ENCODE measurements at regions not wholly inside any gene's neighbourhood (a gene's known extent, or its start where the extent isn't known, plus 50 kb on each side); places are given as distances from the start of the nearest gene placed in this dataset.
"Not testable (repeated sequence)": the region's sequence is repeated elsewhere in the genome, so short reads cannot be mapped to it uniquely, and the experiment has no call there.

DNA sequence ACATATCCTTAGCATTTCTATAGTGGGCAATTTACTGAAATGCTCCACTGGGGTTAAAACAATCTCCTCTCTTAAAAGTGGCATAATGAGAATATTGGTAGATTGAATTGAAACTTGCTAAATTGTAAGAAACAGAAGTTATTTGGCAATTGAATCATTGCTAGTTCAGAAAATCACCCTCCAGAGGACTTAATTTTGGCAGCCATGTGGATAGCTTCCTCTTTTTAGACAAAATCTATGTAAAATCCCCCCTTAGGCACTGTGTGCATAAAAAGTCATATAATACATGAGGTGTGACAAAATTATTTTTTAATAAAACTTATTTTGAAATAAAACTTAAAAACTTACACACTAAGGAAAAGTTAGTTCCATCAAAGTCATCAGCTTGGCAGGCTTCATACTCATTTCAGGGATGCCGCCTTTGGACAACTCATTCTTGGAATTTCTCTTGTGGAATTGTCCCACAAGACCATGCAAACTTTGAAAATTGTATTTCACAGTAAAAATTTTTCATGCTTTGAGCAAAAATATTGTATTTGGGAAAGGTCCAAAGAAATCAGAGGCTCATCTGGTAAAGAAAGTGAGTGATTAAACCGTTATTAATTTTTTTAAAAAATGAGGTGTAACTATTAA, 473.0 kb downstream of the BCKDHB start:
- Histone ChIP-seq H3K36me3 (ENCODE audit: control insufficient read depth, insufficient read depth, low read length) (no peaks in the 10 kb centered on the region; the same call in 1 of the 2 replicates), H3K4me1 (ENCODE audit: control insufficient read depth, insufficient read depth, low read length) (no peaks in the 10 kb centered on the region), H3K4me3 (ENCODE audit: low read depth in 2 of 2, low read length in 2 of 2) (no peak overlapping the region), H3K9me3 (ENCODE audit: control insufficient read depth, insufficient read depth, low read depth, low read length) (no peaks in the 10 kb centered on the region), H3K27ac (ENCODE audit: low read length) (no peak overlapping the region), H3K27me3 (ENCODE audit: control insufficient read depth, insufficient read depth, low read length) (no peaks in the 10 kb centered on the region)
- no TSS peak for BruUV-seq (replicated peaks)
- in situ Hi-C loops (cut with HindIII; ENCODE audit: low pct_unique_long_range_greater_than_20kb, low sequenced_read_pairs) = no loop called here
- TF ChIP-seq TCF7L2 (IDR thresholded peaks at IDR 0.05; ENCODE audit: low read depth, low read length) (no peak), POLR2AphosphoS5 (IDR thresholded peaks at IDR 0.05; ENCODE audit: low read depth, low read length) (no peak)
- TF ChIP-seq, protein P1, sequence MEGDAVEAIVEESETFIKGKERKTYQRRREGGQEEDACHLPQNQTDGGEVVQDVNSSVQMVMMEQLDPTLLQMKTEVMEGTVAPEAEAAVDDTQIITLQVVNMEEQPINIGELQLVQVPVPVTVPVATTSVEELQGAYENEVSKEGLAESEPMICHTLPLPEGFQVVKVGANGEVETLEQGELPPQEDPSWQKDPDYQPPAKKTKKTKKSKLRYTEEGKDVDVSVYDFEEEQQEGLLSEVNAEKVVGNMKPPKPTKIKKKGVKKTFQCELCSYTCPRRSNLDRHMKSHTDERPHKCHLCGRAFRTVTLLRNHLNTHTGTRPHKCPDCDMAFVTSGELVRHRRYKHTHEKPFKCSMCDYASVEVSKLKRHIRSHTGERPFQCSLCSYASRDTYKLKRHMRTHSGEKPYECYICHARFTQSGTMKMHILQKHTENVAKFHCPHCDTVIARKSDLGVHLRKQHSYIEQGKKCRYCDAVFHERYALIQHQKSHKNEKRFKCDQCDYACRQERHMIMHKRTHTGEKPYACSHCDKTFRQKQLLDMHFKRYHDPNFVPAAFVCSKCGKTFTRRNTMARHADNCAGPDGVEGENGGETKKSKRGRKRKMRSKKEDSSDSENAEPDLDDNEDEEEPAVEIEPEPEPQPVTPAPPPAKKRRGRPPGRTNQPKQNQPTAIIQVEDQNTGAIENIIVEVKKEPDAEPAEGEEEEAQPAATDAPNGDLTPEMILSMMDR (IDR thresholded peaks at IDR 0.05) = no peak
- intact Hi-C loops (cut with micrococcal nuclease; ENCODE audit: unreplicated experiment) = no loop called here
- DNase-seq (ENCODE audit: low read depth, low spot score) = no peak
- ATAC-seq = no peak
- ChIA-PET POLR2A (no interaction called here), CTCF (no interaction called here)

DNA sequence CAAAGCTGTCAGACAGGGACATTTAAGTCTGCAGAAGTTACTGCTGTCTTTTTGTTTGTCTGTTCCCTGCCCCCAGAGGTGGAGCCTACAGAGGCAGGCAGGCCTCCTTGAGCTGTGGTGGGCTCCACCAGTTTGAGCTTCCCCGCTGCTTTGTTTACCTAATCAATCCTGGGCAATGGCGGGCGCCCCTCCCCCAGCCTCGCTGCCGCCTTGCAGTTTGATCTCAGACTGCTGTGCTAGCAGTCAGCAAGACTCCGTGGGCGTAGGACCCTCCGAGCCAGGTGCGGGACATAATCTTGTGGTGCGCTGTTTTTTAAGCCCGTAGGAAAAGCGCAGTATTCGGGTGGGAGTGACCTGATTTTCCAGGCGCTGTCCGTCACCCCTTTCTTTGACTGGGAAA, 466.8 kb downstream of the BCKDHB start:
- H3K4me3 ChIP-seq (ENCODE audit: low read depth in 2 of 2, low read length in 2 of 2); POLR2A ChIA-PET; BruUV-seq (replicated peaks); H3K36me3 ChIP-seq (ENCODE audit: control insufficient read depth, insufficient read depth, low read length); H3K27ac ChIP-seq (ENCODE audit: low read length); in situ Hi-C loops (cut with HindIII; ENCODE audit: low pct_unique_long_range_greater_than_20kb, low sequenced_read_pairs); DNase-seq (ENCODE audit: low read depth, low spot score); ATAC-seq; intact Hi-C loops (cut with micrococcal nuclease; ENCODE audit: unreplicated experiment); H3K9me3 ChIP-seq (ENCODE audit: control insufficient read depth, insufficient read depth, low read depth, low read length); CTCF ChIA-PET; H3K4me1 ChIP-seq (ENCODE audit: control insufficient read depth, insufficient read depth, low read length); H3K27me3 ChIP-seq (ENCODE audit: control insufficient read depth, insufficient read depth, low read length): not testable (repeated sequence)

DNA sequence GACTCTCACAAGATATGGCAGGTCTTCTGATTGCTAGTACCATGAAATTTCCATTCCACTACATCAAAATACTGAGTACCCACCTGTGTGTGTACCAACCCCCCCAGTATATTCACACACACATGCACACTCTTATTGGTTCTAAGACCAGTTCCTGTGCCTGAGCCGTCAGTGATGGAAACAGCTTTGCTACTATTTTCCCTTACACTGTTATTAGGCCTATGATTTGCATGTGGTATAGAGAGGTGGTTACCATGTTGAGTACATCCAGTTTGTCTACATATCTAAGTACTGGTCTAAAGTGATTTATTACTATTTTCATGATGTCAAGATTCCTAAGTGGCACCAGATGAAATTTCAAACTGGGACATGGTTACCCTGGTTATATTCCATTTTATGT, 459.9 kb downstream of the BCKDHB start:
- intact Hi-C loops (cut with micrococcal nuclease; ENCODE audit: unreplicated experiment) (no loop called here), in situ Hi-C loops (cut with HindIII; ENCODE audit: low pct_unique_long_range_greater_than_20kb, low sequenced_read_pairs) (no loop called here)
- H3K4me1 ChIP-seq (ENCODE audit: control insufficient read depth, insufficient read depth, low read length) = no peaks in the 10 kb centered on the region
- ATAC-seq (no peak), DNase-seq (ENCODE audit: low read depth, low spot score) (no peak)
- BruUV-seq (replicated peaks) = no TSS peak
- no peaks in the 10 kb centered on the region for H3K9me3 ChIP-seq (ENCODE audit: control insufficient read depth, insufficient read depth, low read depth, low read length)
- no peaks in the 10 kb centered on the region for H3K27me3 ChIP-seq (ENCODE audit: control insufficient read depth, insufficient read depth, low read length)
- H3K4me3 ChIP-seq (ENCODE audit: low read depth in 2 of 2, low read length in 2 of 2) = no peak overlapping the region
- H3K36me3 ChIP-seq (ENCODE audit: control insufficient read depth, insufficient read depth, low read length) = no peaks in the 10 kb centered on the region
- TF ChIP-seq SIN3A (IDR thresholded peaks at IDR 0.05; ENCODE audit: borderline replicate concordance, insufficient read depth, low read depth, low read length) (no peak), TCF7L2 (IDR thresholded peaks at IDR 0.05; ENCODE audit: low read depth, low read length) (no peak), POLR2AphosphoS5 (IDR thresholded peaks at IDR 0.05; ENCODE audit: low read depth, low read length) (no peak)
- TF ChIP-seq, protein P2, sequence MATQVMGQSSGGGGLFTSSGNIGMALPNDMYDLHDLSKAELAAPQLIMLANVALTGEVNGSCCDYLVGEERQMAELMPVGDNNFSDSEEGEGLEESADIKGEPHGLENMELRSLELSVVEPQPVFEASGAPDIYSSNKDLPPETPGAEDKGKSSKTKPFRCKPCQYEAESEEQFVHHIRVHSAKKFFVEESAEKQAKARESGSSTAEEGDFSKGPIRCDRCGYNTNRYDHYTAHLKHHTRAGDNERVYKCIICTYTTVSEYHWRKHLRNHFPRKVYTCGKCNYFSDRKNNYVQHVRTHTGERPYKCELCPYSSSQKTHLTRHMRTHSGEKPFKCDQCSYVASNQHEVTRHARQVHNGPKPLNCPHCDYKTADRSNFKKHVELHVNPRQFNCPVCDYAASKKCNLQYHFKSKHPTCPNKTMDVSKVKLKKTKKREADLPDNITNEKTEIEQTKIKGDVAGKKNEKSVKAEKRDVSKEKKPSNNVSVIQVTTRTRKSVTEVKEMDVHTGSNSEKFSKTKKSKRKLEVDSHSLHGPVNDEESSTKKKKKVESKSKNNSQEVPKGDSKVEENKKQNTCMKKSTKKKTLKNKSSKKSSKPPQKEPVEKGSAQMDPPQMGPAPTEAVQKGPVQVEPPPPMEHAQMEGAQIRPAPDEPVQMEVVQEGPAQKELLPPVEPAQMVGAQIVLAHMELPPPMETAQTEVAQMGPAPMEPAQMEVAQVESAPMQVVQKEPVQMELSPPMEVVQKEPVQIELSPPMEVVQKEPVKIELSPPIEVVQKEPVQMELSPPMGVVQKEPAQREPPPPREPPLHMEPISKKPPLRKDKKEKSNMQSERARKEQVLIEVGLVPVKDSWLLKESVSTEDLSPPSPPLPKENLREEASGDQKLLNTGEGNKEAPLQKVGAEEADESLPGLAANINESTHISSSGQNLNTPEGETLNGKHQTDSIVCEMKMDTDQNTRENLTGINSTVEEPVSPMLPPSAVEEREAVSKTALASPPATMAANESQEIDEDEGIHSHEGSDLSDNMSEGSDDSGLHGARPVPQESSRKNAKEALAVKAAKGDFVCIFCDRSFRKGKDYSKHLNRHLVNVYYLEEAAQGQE (IDR thresholded peaks at IDR 0.05; ENCODE audit: insufficient read depth in 1 of 2, low read depth in 2 of 2, low read length in 1 of 2) = no peak
- TF ChIP-seq, protein P1 (IDR thresholded peaks at IDR 0.05) = no peak
- H3K27ac ChIP-seq (ENCODE audit: low read length) = no peak overlapping the region
- ChIA-PET CTCF (no interaction called here), POLR2A (no interaction called here)
